Tibial nerve (tissue), 4 donors: ENCODE measurements at regions not wholly inside any gene's neighbourhood (a gene's known extent, or its start where the extent isn't known, plus 50 kb on each side); places are given as distances from the start of the nearest gene placed in this dataset.

ENCODE experiments used
- DNase-seq, 2 donors: peaks; one replicate each; pipeline ENCODE4 v3.0.0-alpha.2; 2019; ENCODE audit warnings: low spot score in 2 of 2
- H3K27ac ChIP-seq, 4 donors: fragments of 200-600 bp; sonication (generic) in 3 of 4; one replicate each; pipeline ENCODE4 v1.5.1; 2017 to 2019; ENCODE audit warnings: mild to moderate bottlenecking in 1 of 4
- H3K27me3 ChIP-seq, 2 donors: fragments of 200-600 bp; sonication (generic) in 1 of 2; one replicate each; pipeline versions ENCODE4 v1.5.1 to v1.6.0; 2017 to 2019
- H3K36me3 ChIP-seq, 3 donors: fragments of 200-600 bp; sonication (generic); one replicate each; pipeline ENCODE4 v1.5.1; 2018 to 2019
- H3K4me1 ChIP-seq, 4 donors: fragments of 200-600 bp; sonication (generic) in 3 of 4; one replicate each; pipeline ENCODE4 v1.5.1; 2017 to 2019
- H3K4me3 ChIP-seq, 4 donors: fragments of 200-600 bp; sonication (generic) in 3 of 4; one replicate each; pipeline ENCODE4 v1.5.1; 2017 to 2019; ENCODE audit warnings: mild to moderate bottlenecking in 1 of 4, moderate library complexity in 1 of 4
- H3K9me3 ChIP-seq, 4 donors: fragments of 200-600 bp; sonication (generic) in 3 of 4; one replicate each; pipeline ENCODE4 v1.5.1; 2017 to 2019
- EP300 ChIP-seq, 2 donors: sonication (generic); formaldehyde crosslinking; IDR thresholded peaks; one replicate each; pipeline ENCODE4 v1.6.1; 2017; ENCODE audit warnings: antibody characterized with exemption in 2 of 2, mild to moderate bottlenecking in 1 of 2
- POLR2A ChIP-seq, 2 donors: fragments of 450-650 bp; IDR thresholded peaks; one replicate each; pipeline ENCODE4 v1.6.1; 2017; ENCODE audit warnings: antibody characterized with exemption in 2 of 2, mild to moderate bottlenecking in 2 of 2, moderate library complexity in 2 of 2
- WGBS, 2 donors: methylation state at CpG; one replicate each; pipeline ENCODE4 v1.1.5; 2018; 5-methylcytosine and 5-hydroxymethylcytosine counted together
- TF ChIP-seq, protein P1 (sequence below), 5 experiments: fragments of 200-600 bp in 3 of 5; fragments of 450-650 bp in 2 of 5; sonication (generic) in 3 of 5; IDR thresholded peaks; one replicate each; pipeline ENCODE4 v1.5.1; 2016 to 2019; ENCODE audit warnings: antibody characterized with exemption in 5 of 5, mild to moderate bottlenecking in 3 of 5, moderate library complexity in 2 of 5

DNA sequence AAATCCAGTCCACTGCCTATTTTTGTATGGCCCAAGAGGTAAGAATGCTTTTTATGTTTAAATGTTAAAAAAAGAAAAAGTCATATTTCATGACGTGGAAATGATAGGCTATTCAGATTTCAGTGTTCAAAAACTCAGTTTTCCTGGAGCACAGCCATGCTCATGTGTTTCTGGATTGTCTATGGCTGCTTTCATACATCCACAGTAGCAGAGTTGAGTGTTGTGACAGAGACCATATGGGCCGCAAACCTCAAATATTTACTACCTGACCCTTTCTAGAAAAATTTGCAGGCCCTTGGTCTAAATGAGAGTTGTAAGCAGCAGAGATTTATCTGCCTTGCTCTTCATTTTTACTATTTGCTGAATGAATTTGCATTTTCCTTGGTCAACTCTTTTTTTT lies 264.1 kb downstream of the CBLN1 start:
- DNase-seq = no peak
- H3K9me3 ChIP-seq = peaks cover 0 to 3% (median 0%) of the 10 kb centered on the region in 4 donors
- no peak for TF ChIP-seq POLR2A (IDR thresholded peaks at IDR 0.05)
- TF ChIP-seq, protein P1, sequence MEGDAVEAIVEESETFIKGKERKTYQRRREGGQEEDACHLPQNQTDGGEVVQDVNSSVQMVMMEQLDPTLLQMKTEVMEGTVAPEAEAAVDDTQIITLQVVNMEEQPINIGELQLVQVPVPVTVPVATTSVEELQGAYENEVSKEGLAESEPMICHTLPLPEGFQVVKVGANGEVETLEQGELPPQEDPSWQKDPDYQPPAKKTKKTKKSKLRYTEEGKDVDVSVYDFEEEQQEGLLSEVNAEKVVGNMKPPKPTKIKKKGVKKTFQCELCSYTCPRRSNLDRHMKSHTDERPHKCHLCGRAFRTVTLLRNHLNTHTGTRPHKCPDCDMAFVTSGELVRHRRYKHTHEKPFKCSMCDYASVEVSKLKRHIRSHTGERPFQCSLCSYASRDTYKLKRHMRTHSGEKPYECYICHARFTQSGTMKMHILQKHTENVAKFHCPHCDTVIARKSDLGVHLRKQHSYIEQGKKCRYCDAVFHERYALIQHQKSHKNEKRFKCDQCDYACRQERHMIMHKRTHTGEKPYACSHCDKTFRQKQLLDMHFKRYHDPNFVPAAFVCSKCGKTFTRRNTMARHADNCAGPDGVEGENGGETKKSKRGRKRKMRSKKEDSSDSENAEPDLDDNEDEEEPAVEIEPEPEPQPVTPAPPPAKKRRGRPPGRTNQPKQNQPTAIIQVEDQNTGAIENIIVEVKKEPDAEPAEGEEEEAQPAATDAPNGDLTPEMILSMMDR (IDR thresholded peaks at IDR 0.05) = no peak
- no peak for TF ChIP-seq EP300 (IDR thresholded peaks at IDR 0.05)
- no peak overlapping the region for H3K4me3 ChIP-seq
- H3K27ac ChIP-seq = no peak overlapping the region
- no peaks in the 10 kb centered on the region for H3K27me3 ChIP-seq
- WGBS, 2 donors = 53 to 66% methylated on average over 2 of the region's 2 CpGs
- no peaks in the 10 kb centered on the region for H3K4me1 ChIP-seq
- H3K36me3 ChIP-seq = no peaks in the 10 kb centered on the region

DNA sequence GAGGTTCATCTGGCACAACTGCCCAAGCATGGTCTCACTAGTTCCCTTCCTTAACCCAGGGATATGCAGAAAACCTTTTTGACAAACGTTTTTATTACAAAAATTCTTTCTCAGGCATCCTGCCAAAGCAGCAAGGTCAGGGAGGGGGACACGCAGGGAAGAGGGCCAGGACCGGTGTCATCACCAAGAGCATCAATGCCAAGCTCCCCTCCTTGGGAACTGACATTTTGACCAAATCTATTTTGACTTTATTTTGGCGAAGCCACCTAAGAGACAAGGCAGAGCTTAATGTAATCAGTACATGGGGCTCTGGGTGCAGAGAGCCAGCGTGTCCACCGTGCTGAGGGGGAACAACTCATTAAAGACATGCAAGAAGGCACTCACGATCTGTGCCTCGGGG lies 265.2 kb downstream of the CBLN1 start:
- Histone ChIP-seq H3K27me3 (no peaks in the 10 kb centered on the region), H3K4me3 (no peak overlapping the region), H3K9me3 (peaks cover 0 to 3% (median 0%) of the 10 kb centered on the region in 4 donors), H3K36me3 (no peaks in the 10 kb centered on the region), H3K4me1 (no peaks in the 10 kb centered on the region), H3K27ac (no peak overlapping the region)
- WGBS, 2 donors = 55 to 56% methylated on average over 8 of the region's 8 CpGs
- no peak for DNase-seq
- no peak for TF ChIP-seq POLR2A (IDR thresholded peaks at IDR 0.05)
- TF ChIP-seq EP300 (IDR thresholded peaks at IDR 0.05) = no peak
- TF ChIP-seq, protein P1 (IDR thresholded peaks at IDR 0.05) = no peak

DNA sequence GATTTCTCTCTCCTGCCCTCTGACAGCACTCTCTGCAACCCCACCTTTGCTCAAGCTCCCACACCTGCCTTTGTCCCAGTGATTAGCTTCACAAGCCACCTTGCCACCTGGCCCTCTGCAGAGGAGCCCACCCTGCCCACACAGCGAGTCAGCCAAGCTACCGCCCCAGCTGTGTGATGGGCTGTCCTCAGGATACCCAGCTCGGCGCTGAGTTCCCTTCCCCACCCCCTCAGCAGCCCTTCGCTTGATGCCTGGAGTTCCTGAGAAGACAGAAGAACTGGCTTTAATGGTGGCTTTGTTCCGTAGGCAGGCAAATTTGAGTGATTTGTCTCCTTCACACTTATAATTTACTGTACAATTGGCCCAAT lies 266.4 kb downstream of the CBLN1 start:
- Histone ChIP-seq H3K4me1 (no peaks in the 10 kb centered on the region), H3K4me3 (no peak overlapping the region), H3K9me3 (peaks cover 0 to 12% (median 0%) of the 10 kb centered on the region in 4 donors), H3K27me3 (no peaks in the 10 kb centered on the region), H3K27ac (no peak overlapping the region), H3K36me3 (no peaks in the 10 kb centered on the region)
- 16 to 22% methylated on average over 6 of the region's 6 CpGs for WGBS, 2 donors
- TF ChIP-seq POLR2A (IDR thresholded peaks at IDR 0.05) = no peak
- no peak for TF ChIP-seq EP300 (IDR thresholded peaks at IDR 0.05)
- TF ChIP-seq, protein P1 (IDR thresholded peaks at IDR 0.05) = no peak
- no peak for DNase-seq

DNA sequence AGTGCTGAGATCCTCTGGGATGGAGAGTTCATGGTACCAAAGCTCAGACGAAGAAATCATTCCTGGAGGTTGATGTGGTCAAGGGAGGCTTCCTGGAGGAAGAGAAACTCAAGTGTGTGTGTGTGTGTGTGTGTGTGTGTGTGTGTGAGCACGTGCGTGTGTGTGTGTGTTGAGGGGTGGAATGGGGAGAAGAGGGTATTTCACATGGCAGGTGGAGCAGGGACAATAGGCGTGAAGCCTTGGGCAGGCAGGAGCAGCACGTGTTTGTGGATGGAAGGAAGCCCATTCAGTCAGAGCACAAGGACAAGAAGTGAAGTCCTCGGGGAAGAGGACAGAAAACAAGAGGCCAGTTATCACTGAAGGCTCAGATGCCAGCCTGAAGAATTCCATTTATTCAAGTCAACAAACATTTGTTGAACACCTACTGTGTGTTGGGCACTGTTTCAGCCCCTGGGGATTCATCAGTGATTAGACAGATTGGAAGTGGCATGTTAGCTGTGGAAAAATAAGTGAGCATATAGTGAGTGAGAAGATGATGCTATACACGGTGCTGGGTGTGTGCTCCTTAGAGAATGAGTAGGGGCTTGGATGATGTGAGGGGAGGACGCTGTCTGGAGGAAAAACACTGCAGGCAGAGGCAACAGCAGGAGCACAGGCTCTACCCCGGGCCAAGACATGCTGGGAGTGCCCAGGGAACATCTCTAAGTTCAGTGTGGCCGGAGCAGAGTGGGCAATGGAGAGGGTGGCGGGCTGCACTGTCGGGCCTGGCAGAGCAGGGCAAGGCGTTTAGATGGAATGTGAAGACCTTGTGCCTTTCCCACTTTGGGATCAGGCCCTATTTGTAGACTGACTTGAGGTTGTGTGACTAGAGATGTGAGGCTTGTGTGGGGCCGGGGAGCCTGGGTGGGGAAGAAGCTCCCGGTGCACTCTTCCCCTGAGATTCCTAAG lies 267.1 kb downstream of the CBLN1 start:
- TF ChIP-seq, protein P1 (IDR thresholded peaks at IDR 0.05) = no peak
- TF ChIP-seq POLR2A (IDR thresholded peaks at IDR 0.05) = no peak
- no peak for TF ChIP-seq EP300 (IDR thresholded peaks at IDR 0.05)
- Histone ChIP-seq H3K4me3 (no peak overlapping the region), H3K27me3 (no peaks in the 10 kb centered on the region), H3K4me1 (no peaks in the 10 kb centered on the region), H3K27ac (no peak overlapping the region), H3K36me3 (no peaks in the 10 kb centered on the region), H3K9me3 (peaks cover 0 to 17% (median 0%) of the 10 kb centered on the region in 4 donors)
- WGBS, 2 donors = 52 to 61% methylated on average over 15 of the region's 15 CpGs
- no peak for DNase-seq

DNA sequence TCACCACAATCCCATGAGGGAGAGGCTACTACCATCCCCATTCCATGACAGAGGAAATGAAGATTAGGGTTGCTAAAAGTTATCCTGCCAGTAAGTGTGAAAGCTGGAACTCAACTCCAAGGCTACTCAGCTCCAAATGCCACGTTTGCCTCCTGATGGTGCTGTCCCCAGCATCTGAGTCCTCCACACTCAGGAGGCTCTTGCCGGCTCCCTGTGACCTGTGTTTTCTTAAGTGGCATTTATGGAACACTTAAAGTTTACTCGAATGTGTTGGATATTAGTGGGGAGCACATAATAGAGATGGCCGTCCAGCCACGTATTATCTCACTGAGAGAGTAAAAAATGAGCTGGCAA lies 267.9 kb downstream of the CBLN1 start:
- no peaks in the 10 kb centered on the region for H3K4me1 ChIP-seq
- WGBS, 2 donors = 57 to 71% methylated on average over 5 of the region's 5 CpGs
- H3K27ac ChIP-seq = no peak overlapping the region
- H3K4me3 ChIP-seq = no peak overlapping the region
- TF ChIP-seq POLR2A (IDR thresholded peaks at IDR 0.05) (no peak), EP300 (IDR thresholded peaks at IDR 0.05) (no peak)
- TF ChIP-seq, protein P1 (IDR thresholded peaks at IDR 0.05) = no peak
- peaks cover 0 to 24% (median 0%) of the 10 kb centered on the region in 4 donors for H3K9me3 ChIP-seq
- H3K36me3 ChIP-seq = no peaks in the 10 kb centered on the region
- DNase-seq = no peak
- no peaks in the 10 kb centered on the region for H3K27me3 ChIP-seq
